SK-N-SH (cell line): ENCODE measurements at regions not wholly inside any gene's neighbourhood (a gene's known extent, or its start where the extent isn't known, plus 50 kb on each side); places are given as distances from the start of the nearest gene placed in this dataset.

ENCODE experiments used
- CTCF ChIA-PET: fragments of 300-600, 350-600 bp; formaldehyde crosslinking; extraction: SDS; loops from one replicate; lab custom pipeline; 2021; lab: Yijun Ruan, JAX
- POLR2A ChIA-PET: fragments of 350-600 bp; sonication (Branson Sonifier 250); formaldehyde crosslinking; extraction: SDS; loops from one replicate; lab custom pipeline; 2020; ENCODE audit warnings: antibody characterized with exemption, inconsistent platforms; lab: Yijun Ruan, JAX
- DNase-seq: peaks from one replicate; pipeline ENCODE4 v3.0.0; 2012
- H2AFZ ChIP-seq: fragments of 200-600 bp; sonication (generic); 2 replicates; pipeline ENCODE4 v1.8.1; 2016; ENCODE audit warnings: antibody characterized with exemption, mild to moderate bottlenecking, low read depth
- H3F3A ChIP-seq: fragments of 200-600 bp; sonication (generic); replicated peaks from 2 replicates; pipeline ENCODE3; 2016; ENCODE audit warnings: antibody characterized with exemption, mild to moderate bottlenecking; ENCODE audit not compliant: insufficient read depth
- H3K27ac ChIP-seq, 2 experiments: fragments of 200-500 bp in 1 of 2; fragments of 200-600 bp in 1 of 2; sonication (Bioruptor generic) in 1 of 2; sonication (generic), shearing (Covaris generic) in 1 of 2; 2 replicates each; pipeline versions ENCODE4 v1.5.1 to v1.6.1; 2014 to 2016; ENCODE audit warnings: low read depth in 2 of 2, inconsistent platforms in 1 of 2, low read length in 1 of 2, mild to moderate bottlenecking in 1 of 2, mixed read lengths in 1 of 2
- H3K27me3 ChIP-seq: fragments of 200-600 bp; sonication (generic), shearing (Covaris generic); 2 replicates; pipeline ENCODE4 v1.6.1; 2016; ENCODE audit warnings: mixed run types; ENCODE audit not compliant: insufficient read depth
- H3K36me3 ChIP-seq, 2 experiments: fragments of 200-500 bp in 1 of 2; fragments of 200-600 bp in 1 of 2; sonication (Bioruptor generic) in 1 of 2; sonication (generic) in 1 of 2; replicated peaks in 1 of 2; 2 replicates each; pipeline versions ENCODE3 to v1.5.1; 2014 to 2016; ENCODE audit warnings: low read length in 1 of 2, mild to moderate bottlenecking in 1 of 2; ENCODE audit not compliant: insufficient read depth in 2 of 2, control insufficient read depth in 1 of 2
- H3K4me1 ChIP-seq, 2 experiments: fragments of 200-500 bp in 1 of 2; fragments of 200-600 bp in 1 of 2; sonication (Bioruptor generic) in 1 of 2; sonication (generic), shearing (Covaris generic) in 1 of 2; 2 replicates each; pipeline versions ENCODE4 v1.5.1 to v1.6.1; 2014 to 2016; ENCODE audit warnings: low read depth in 1 of 2, low read length in 1 of 2, mixed run types in 1 of 2; ENCODE audit not compliant: insufficient read depth in 2 of 2, control insufficient read depth in 1 of 2
- H3K4me2 ChIP-seq: fragments of 200-600 bp; sonication (generic), shearing (Covaris generic); 2 replicates; pipeline ENCODE4 v1.6.1; 2017; ENCODE audit warnings: mixed run types
- H3K4me3 ChIP-seq, 2 experiments: fragments of 200-500 bp in 1 of 2; fragments of 200-600 bp in 1 of 2; sonication (Bioruptor generic) in 1 of 2; sonication (generic), shearing (Covaris generic) in 1 of 2; 2 replicates each; pipeline versions ENCODE4 v1.5.1 to v1.8.1; 2014 to 2016; ENCODE audit warnings: low read depth in 2 of 2, inconsistent platforms in 1 of 2, low read length in 1 of 2, mild to moderate bottlenecking in 1 of 2, mixed read lengths in 1 of 2, moderate library complexity in 1 of 2
- H3K79me2 ChIP-seq: fragments of 200-600 bp; sonication (generic); 2 replicates; pipeline ENCODE4 v1.8.1; 2017; ENCODE audit warnings: mild to moderate bottlenecking; ENCODE audit not compliant: insufficient read depth
- H3K9ac ChIP-seq: fragments of 200-600 bp; sonication (generic); 2 replicates; pipeline ENCODE4 v1.6.1; 2017; ENCODE audit warnings: mixed run types
- H3K9me2 ChIP-seq: fragments of 200-600 bp; sonication (generic); 2 replicates; pipeline ENCODE4 v1.6.1; 2017; ENCODE audit warnings: mixed run types
- H3K9me3 ChIP-seq: fragments of 200-600 bp; sonication (generic); 2 replicates; pipeline ENCODE4 v1.6.1; 2017; ENCODE audit warnings: mixed run types, mild to moderate bottlenecking, moderate library complexity
- H4K20me1 ChIP-seq: fragments of 200-600 bp; sonication (generic); 2 replicates; pipeline ENCODE4 v1.6.1; 2017; ENCODE audit warnings: mild to moderate bottlenecking, mixed run types; ENCODE audit not compliant: insufficient read depth
- ELF1 ChIP-seq: IDR thresholded peaks from 2 replicates; pipeline ENCODE4 v1.4.0; 2012
- EP300 ChIP-seq, 2 experiments: IDR thresholded peaks; 2 replicates each; pipeline versions ENCODE4 v1.4.0 to v1.6.1; 2012; ENCODE audit warnings: borderline replicate concordance in 1 of 2, low read depth in 1 of 2, low read length in 1 of 2
- FOSL2 ChIP-seq: IDR thresholded peaks from 2 replicates; pipeline ENCODE4 v1.4.0; 2012; ENCODE audit warnings: low read depth, mild to moderate bottlenecking, moderate library complexity, borderline replicate concordance
- FOXM1 ChIP-seq: IDR thresholded peaks from 2 replicates; pipeline ENCODE4 v1.4.0; 2012; ENCODE audit warnings: low read depth, mild to moderate bottlenecking
- GABPA ChIP-seq: IDR thresholded peaks from 2 replicates; pipeline ENCODE4 v1.4.0; 2012; ENCODE audit warnings: low read depth, mild to moderate bottlenecking
- JUND ChIP-seq: IDR thresholded peaks from 2 replicates; pipeline ENCODE4 v1.4.0; 2012
- MEF2A ChIP-seq: IDR thresholded peaks from 2 replicates; pipeline ENCODE4 v1.4.0; 2012; ENCODE audit warnings: low read depth, borderline replicate concordance
- MXI1 ChIP-seq: IDR thresholded peaks from 2 replicates; pipeline ENCODE4 v1.6.1; 2012; ENCODE audit warnings: mild to moderate bottlenecking, low read depth, low read length, improper control_type of control experiment
- NRF1 ChIP-seq: IDR thresholded peaks from 2 replicates; pipeline ENCODE4 v1.6.1; 2012; ENCODE audit warnings: low read depth, mild to moderate bottlenecking, low read length
- RAD21 ChIP-seq: IDR thresholded peaks from 2 replicates; pipeline ENCODE4 v1.6.1; 2012; ENCODE audit warnings: mild to moderate bottlenecking, low read length
- RXRA ChIP-seq: IDR thresholded peaks from 2 replicates; pipeline ENCODE4 v1.4.0; 2012; ENCODE audit warnings: low read depth, mild to moderate bottlenecking, borderline replicate concordance
- SIN3A ChIP-seq: IDR thresholded peaks from 2 replicates; pipeline ENCODE4 v1.6.1; 2012; ENCODE audit warnings: low read depth, mild to moderate bottlenecking, low read length, moderate library complexity, borderline replicate concordance
- TAF1 ChIP-seq: IDR thresholded peaks from 2 replicates; pipeline ENCODE4 v1.6.1; 2012; ENCODE audit warnings: low read depth, mild to moderate bottlenecking, low read length, moderate library complexity, borderline replicate concordance
- TCF12 ChIP-seq: IDR thresholded peaks from 2 replicates; pipeline ENCODE4 v1.4.0; 2012
- WGBS: methylation state at CpG from one replicate; pipeline ENCODE4 v1.1.6; 2017; ENCODE audit warnings: low lambda C conversion rate; 5-methylcytosine and 5-hydroxymethylcytosine counted together
- TF ChIP-seq, protein P1 (sequence below): IDR thresholded peaks from 2 replicates; pipeline ENCODE4; 2012
- TF ChIP-seq, protein P2 (sequence below): IDR thresholded peaks from 2 replicates; pipeline ENCODE4 v1.4.0; 2012; ENCODE audit warnings: low read depth, borderline replicate concordance
- TF ChIP-seq, protein P3 (sequence below): IDR thresholded peaks from 2 replicates; pipeline ENCODE4 v1.6.1; 2012; ENCODE audit warnings: mild to moderate bottlenecking, low read depth, low read length, moderate library complexity
- TF ChIP-seq, protein P4 (sequence below): IDR thresholded peaks from 2 replicates; pipeline ENCODE4 v1.4.0; 2012; ENCODE audit warnings: low read depth
- TF ChIP-seq, protein P5 (sequence below): fragments of 150-350 bp; IDR thresholded peaks from 2 replicates; pipeline ENCODE4 v1.6.1; 2017; ENCODE audit warnings: antibody characterized with exemption, low read length, low read depth, borderline replicate concordance
- TF ChIP-seq, protein P6 (sequence below): fragments of 200-600 bp; sonication (generic); IDR thresholded peaks from 2 replicates; pipeline ENCODE4 v1.6.1; 2017; ENCODE audit warnings: antibody characterized with exemption, mild to moderate bottlenecking, moderate library complexity

DNA sequence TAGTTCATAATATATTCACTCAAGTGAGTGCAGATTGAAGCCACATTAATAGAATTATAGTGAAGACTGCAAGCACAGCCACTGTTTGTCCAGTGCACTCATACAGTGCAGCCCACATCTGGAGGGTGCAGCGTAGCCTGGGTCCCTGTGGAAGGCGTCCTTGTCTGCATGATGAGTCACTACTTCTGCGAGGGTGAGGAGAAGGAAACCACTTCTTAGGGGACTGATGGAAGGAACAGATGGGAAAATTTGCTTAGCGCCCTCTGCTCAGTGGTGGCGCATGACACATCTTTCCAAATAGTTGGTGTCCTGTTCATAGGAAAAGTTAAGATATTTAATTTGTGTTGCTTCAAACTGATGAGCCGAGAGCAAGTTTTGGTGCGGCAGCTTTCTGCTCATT is 330.4 kb upstream of the SMIM21 start:
- H3K9me3 ChIP-seq: no peaks in the 10 kb centered on the region
- no peaks in the 10 kb centered on the region for H4K20me1 ChIP-seq
- no peak overlapping the region for H2AFZ ChIP-seq
- no peaks in the 10 kb centered on the region for H3K9me2 ChIP-seq
- no peaks in the 10 kb centered on the region for H3K36me3 ChIP-seq
- H3K9ac ChIP-seq: no peak overlapping the region
- H3K4me2 ChIP-seq: no peak overlapping the region
- 39% methylated on average over 7 of the region's 7 CpGs for WGBS
- no peak for DNase-seq
- TF ChIP-seq FOXM1 (no peak), JUND (no peak)
- ChIA-PET POLR2A (no interaction called here), CTCF (no interaction called here)
- H3K4me1 ChIP-seq: no peaks in the 10 kb centered on the region
- H3K4me3 ChIP-seq: no peak overlapping the region
- no peaks in the 10 kb centered on the region for H3F3A ChIP-seq
- H3K27ac ChIP-seq: no peak overlapping the region
- no peaks in the 10 kb centered on the region for H3K27me3 ChIP-seq
- no peaks in the 10 kb centered on the region for H3K79me2 ChIP-seq

DNA sequence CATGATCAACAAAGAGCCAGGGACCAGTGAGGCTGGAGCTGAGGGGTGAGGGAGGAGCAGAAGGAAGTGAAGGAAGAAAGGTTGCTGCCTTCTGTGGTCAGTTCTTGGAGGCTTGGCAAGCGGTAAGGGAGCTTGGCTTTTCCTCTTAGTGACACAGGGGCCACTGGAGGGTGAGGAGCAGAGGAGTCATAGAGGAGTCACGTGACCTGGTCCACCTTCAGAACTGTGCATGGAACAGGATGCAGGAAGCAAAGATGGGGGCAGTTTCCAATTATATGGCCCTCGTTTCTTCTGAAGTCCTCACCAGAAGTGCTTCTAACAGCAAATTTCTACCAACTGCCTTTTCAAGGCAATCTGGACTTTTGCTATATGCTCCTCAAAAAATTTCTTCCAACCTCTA is 326.9 kb upstream of the SMIM21 start:
- H3K4me2 ChIP-seq: no peak overlapping the region
- H3K9me2 ChIP-seq: no peaks in the 10 kb centered on the region
- WGBS: 10% methylated on average over 3 of the region's 3 CpGs
- DNase-seq: no peak
- no peak overlapping the region for H3K4me3 ChIP-seq
- H3F3A ChIP-seq: no peaks in the 10 kb centered on the region
- H3K79me2 ChIP-seq: no peaks in the 10 kb centered on the region
- no peak for TF ChIP-seq NRF1
- no peak for TF ChIP-seq RXRA
- TF ChIP-seq TAF1: no peak
- no peak for TF ChIP-seq MXI1
- TF ChIP-seq EP300 (IDR thresholded peaks at IDR 0.05; ENCODE audit: borderline replicate concordance in 1 of 2, low read depth in 1 of 2, low read length in 1 of 2): no peak
- TF ChIP-seq, protein P1, sequence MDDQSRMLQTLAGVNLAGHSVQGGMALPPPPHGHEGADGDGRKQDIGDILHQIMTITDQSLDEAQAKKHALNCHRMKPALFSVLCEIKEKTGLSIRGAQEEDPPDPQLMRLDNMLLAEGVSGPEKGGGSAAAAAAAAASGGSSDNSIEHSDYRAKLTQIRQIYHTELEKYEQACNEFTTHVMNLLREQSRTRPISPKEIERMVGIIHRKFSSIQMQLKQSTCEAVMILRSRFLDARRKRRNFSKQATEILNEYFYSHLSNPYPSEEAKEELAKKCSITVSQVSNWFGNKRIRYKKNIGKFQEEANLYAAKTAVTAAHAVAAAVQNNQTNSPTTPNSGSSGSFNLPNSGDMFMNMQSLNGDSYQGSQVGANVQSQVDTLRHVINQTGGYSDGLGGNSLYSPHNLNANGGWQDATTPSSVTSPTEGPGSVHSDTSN: no peak
- TF ChIP-seq RAD21: no peak
- TF ChIP-seq, protein P2, sequence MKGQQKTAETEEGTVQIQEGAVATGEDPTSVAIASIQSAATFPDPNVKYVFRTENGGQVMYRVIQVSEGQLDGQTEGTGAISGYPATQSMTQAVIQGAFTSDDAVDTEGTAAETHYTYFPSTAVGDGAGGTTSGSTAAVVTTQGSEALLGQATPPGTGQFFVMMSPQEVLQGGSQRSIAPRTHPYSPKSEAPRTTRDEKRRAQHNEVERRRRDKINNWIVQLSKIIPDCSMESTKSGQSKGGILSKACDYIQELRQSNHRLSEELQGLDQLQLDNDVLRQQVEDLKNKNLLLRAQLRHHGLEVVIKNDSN: no peak
- TF ChIP-seq FOXM1: no peak
- no peak for TF ChIP-seq TCF12
- TF ChIP-seq, protein P3, sequence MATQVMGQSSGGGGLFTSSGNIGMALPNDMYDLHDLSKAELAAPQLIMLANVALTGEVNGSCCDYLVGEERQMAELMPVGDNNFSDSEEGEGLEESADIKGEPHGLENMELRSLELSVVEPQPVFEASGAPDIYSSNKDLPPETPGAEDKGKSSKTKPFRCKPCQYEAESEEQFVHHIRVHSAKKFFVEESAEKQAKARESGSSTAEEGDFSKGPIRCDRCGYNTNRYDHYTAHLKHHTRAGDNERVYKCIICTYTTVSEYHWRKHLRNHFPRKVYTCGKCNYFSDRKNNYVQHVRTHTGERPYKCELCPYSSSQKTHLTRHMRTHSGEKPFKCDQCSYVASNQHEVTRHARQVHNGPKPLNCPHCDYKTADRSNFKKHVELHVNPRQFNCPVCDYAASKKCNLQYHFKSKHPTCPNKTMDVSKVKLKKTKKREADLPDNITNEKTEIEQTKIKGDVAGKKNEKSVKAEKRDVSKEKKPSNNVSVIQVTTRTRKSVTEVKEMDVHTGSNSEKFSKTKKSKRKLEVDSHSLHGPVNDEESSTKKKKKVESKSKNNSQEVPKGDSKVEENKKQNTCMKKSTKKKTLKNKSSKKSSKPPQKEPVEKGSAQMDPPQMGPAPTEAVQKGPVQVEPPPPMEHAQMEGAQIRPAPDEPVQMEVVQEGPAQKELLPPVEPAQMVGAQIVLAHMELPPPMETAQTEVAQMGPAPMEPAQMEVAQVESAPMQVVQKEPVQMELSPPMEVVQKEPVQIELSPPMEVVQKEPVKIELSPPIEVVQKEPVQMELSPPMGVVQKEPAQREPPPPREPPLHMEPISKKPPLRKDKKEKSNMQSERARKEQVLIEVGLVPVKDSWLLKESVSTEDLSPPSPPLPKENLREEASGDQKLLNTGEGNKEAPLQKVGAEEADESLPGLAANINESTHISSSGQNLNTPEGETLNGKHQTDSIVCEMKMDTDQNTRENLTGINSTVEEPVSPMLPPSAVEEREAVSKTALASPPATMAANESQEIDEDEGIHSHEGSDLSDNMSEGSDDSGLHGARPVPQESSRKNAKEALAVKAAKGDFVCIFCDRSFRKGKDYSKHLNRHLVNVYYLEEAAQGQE: no peak
- no peak for TF ChIP-seq MEF2A
- no peak for TF ChIP-seq FOSL2
- no peak for TF ChIP-seq ELF1
- no peak for TF ChIP-seq GABPA
- TF ChIP-seq, protein P4, sequence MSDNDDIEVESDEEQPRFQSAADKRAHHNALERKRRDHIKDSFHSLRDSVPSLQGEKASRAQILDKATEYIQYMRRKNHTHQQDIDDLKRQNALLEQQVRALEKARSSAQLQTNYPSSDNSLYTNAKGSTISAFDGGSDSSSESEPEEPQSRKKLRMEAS: no peak
- TF ChIP-seq SIN3A: no peak
- TF ChIP-seq, protein P5, sequence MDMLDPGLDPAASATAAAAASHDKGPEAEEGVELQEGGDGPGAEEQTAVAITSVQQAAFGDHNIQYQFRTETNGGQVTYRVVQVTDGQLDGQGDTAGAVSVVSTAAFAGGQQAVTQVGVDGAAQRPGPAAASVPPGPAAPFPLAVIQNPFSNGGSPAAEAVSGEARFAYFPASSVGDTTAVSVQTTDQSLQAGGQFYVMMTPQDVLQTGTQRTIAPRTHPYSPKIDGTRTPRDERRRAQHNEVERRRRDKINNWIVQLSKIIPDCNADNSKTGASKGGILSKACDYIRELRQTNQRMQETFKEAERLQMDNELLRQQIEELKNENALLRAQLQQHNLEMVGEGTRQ: no peak
- TF ChIP-seq, protein P6, sequence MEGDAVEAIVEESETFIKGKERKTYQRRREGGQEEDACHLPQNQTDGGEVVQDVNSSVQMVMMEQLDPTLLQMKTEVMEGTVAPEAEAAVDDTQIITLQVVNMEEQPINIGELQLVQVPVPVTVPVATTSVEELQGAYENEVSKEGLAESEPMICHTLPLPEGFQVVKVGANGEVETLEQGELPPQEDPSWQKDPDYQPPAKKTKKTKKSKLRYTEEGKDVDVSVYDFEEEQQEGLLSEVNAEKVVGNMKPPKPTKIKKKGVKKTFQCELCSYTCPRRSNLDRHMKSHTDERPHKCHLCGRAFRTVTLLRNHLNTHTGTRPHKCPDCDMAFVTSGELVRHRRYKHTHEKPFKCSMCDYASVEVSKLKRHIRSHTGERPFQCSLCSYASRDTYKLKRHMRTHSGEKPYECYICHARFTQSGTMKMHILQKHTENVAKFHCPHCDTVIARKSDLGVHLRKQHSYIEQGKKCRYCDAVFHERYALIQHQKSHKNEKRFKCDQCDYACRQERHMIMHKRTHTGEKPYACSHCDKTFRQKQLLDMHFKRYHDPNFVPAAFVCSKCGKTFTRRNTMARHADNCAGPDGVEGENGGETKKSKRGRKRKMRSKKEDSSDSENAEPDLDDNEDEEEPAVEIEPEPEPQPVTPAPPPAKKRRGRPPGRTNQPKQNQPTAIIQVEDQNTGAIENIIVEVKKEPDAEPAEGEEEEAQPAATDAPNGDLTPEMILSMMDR: no peak
- ChIA-PET CTCF (no interaction called here), POLR2A (no interaction called here)
- H3K9ac ChIP-seq: no peak overlapping the region
- H4K20me1 ChIP-seq: no peaks in the 10 kb centered on the region
- no peaks in the 10 kb centered on the region for H3K4me1 ChIP-seq
- no peaks in the 10 kb centered on the region for H3K27me3 ChIP-seq
- H3K36me3 ChIP-seq: no peaks in the 10 kb centered on the region
- no peaks in the 10 kb centered on the region for H3K9me3 ChIP-seq
- no peak overlapping the region for H2AFZ ChIP-seq
- H3K27ac ChIP-seq: no peak overlapping the region
